PC-9 (cell line): ENCODE measurements at regions not wholly inside any gene's neighbourhood (a gene's known extent, or its start where the extent isn't known, plus 50 kb on each side); places are given as distances from the start of the nearest gene placed in this dataset.

ENCODE experiments used
- BruUV-seq: library from RNA; stranded (reverse); fragments of 400-500 nt; replicated peaks from 2 replicates; lab custom pipeline; 2021; lab: Mats Ljungman, UMichigan
- CTCF ChIA-PET: fragments of 300-600 bp; sonication (Branson Sonifier 250); formaldehyde crosslinking; loops from one replicate; lab custom pipeline; 2022; ENCODE audit warnings: antibody characterized with exemption; lab: Charles Lee
- POLR2A ChIA-PET: fragments of 300-600 bp; sonication (Branson Sonifier 250); formaldehyde crosslinking; loops from one replicate; lab custom pipeline; 2022; ENCODE audit warnings: antibody characterized with exemption; ENCODE audit not compliant: unreplicated experiment; lab: Charles Lee
- DNase-seq, 2 experiments: peaks; one replicate each; pipeline versions ENCODE4 v3.0.0 to v3.0.0-alpha.2; 2015 to 2022; ENCODE audit warnings: mixed read lengths in 1 of 2
- H2AFZ ChIP-seq: fragments of 200-600 bp; sonication (generic); 2 replicates; pipeline ENCODE4 v1.8.1; 2017; ENCODE audit warnings: antibody characterized with exemption
- H3F3A ChIP-seq: fragments of 200-600 bp; sonication (generic); 2 replicates; pipeline ENCODE4 v1.8.1; 2017; ENCODE audit warnings: antibody characterized with exemption, mild to moderate bottlenecking, low read depth; ENCODE audit not compliant: insufficient read depth
- H3K27ac ChIP-seq: fragments of 200-600 bp; sonication (generic); 2 replicates; pipeline ENCODE4 v1.6.1; 2016; ENCODE audit warnings: mixed run types
- H3K27me3 ChIP-seq: fragments of 200-600 bp; sonication (generic); 2 replicates; pipeline ENCODE4 v1.6.1; 2016; ENCODE audit warnings: low read depth, mixed run types; ENCODE audit not compliant: insufficient read depth
- H3K36me3 ChIP-seq: fragments of 200-600 bp; sonication (generic); 2 replicates; pipeline ENCODE4 v1.6.1; 2016; ENCODE audit warnings: low read depth, mixed run types
- H3K4me1 ChIP-seq: fragments of 200-600 bp; sonication (generic); replicated peaks from 2 replicates; pipeline ENCODE4 v1.6.1; 2016; ENCODE audit warnings: mixed run types; ENCODE audit not compliant: insufficient read depth
- H3K4me2 ChIP-seq: fragments of 200-600 bp; sonication (generic); 2 replicates; pipeline ENCODE4 v1.6.1; 2017; ENCODE audit warnings: mixed run types
- H3K4me3 ChIP-seq: fragments of 200-600 bp; sonication (generic); 2 replicates; pipeline ENCODE4 v1.6.1; 2016; ENCODE audit warnings: mixed run types
- H3K79me2 ChIP-seq: fragments of 200-600 bp; sonication (generic); 2 replicates; pipeline ENCODE4 v1.6.1; 2017; ENCODE audit warnings: low read depth, mixed run types
- H3K9me2 ChIP-seq: fragments of 200-600 bp; sonication (generic); 2 replicates; pipeline ENCODE4 v1.8.1; 2017; ENCODE audit warnings: mild to moderate bottlenecking; ENCODE audit not compliant: insufficient read depth
- H3K9me3 ChIP-seq: fragments of 200-600 bp; sonication (generic); 2 replicates; pipeline ENCODE4 v1.8.1; 2016; ENCODE audit warnings: low read depth; ENCODE audit not compliant: insufficient read depth
- H4K20me1 ChIP-seq: fragments of 200-600 bp; sonication (generic); 2 replicates; pipeline ENCODE4 v1.8.1; 2017; ENCODE audit not compliant: insufficient read depth
- CTCF ChIP-seq: fragments of 200-600 bp; sonication (generic); conservative IDR thresholded peaks from 2 replicates; pipeline ENCODE4 v1.6.1; 2017; ENCODE audit warnings: mixed run types, antibody characterized with exemption, mild to moderate bottlenecking, moderate library complexity
- EZH2 ChIP-seq: fragments of 200-600 bp; sonication (generic); IDR thresholded peaks from 2 replicates; pipeline ENCODE4 v1.8.0; 2017; ENCODE audit warnings: antibody characterized with exemption, low read depth
- intact Hi-C: fragments of 100-400 bp; cut with micrococcal nuclease; formaldehyde crosslinking; loops from one replicate; pipeline ENCODE4 v1.10.0; 2022; ENCODE audit not compliant: unreplicated experiment

DNA sequence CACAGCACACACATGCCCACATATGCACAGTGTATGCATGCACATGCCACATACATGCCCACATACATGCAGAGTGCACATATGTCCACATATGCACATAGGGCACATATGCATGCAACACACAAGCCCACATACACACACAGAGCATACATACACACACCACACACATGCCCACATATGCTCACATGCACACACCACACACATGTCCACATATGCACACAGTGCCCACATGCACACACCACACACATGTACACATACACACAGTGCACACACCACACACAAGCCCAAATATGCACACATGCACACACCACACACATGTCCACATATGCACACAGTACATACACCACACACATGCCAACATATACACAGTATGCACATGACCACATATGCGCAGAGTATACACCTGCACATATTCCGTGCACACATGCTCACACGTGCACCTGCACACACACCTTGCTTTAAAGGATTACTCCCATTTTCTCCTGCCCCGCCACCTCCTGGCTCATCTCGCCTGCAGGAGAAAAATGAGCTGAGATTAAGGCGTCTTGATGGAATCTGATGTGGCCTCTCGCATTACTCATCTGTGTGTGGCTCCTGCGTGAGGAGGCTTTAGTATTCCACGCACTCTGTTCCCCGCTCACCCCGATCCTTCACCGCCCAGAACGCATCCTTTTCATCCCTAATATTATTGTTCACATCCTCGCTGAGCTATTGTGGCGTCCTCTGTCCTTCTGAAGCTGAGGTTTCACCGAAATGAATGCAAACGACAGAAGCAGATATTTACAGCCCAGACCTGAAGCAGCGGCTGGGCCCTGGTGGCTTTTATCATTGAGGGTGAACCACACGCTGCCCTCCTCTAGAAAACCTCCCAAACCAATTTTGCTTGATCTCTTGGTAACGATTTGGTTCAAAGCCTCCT, 182.7 kb downstream of the OLFM1 start:
- no peak overlapping the region for H2AFZ ChIP-seq
- intact Hi-C loops, result no loop called here
- H3K27ac ChIP-seq, result no peak overlapping the region
- no TSS peak for BruUV-seq
- DNase-seq, result no peak
- CTCF ChIA-PET, result no interaction called here
- H3K4me3 ChIP-seq, result no peak overlapping the region
- POLR2A ChIA-PET, result no interaction called here
- no peaks in the 10 kb centered on the region; the same call in 1 of the 2 replicates for H4K20me1 ChIP-seq
- no peaks in the 10 kb centered on the region for H3K36me3 ChIP-seq
- no peaks in the 10 kb centered on the region for H3K9me2 ChIP-seq
- 0 out of 2 replicates have a peak, but pooled peaks cover 2% of the 10 kb centered on the region for H3K9me3 ChIP-seq
- TF ChIP-seq EZH2 (no peak), CTCF (no peak)
- H3K4me1 ChIP-seq, result no peaks in the 10 kb centered on the region
- no peak overlapping the region for H3K4me2 ChIP-seq
- peaks cover 6% of the 10 kb centered on the region; the same call in 1 of the 2 replicates for H3F3A ChIP-seq
- no peaks in the 10 kb centered on the region for H3K79me2 ChIP-seq
- H3K27me3 ChIP-seq, result peaks cover 99% of the 10 kb centered on the region

DNA sequence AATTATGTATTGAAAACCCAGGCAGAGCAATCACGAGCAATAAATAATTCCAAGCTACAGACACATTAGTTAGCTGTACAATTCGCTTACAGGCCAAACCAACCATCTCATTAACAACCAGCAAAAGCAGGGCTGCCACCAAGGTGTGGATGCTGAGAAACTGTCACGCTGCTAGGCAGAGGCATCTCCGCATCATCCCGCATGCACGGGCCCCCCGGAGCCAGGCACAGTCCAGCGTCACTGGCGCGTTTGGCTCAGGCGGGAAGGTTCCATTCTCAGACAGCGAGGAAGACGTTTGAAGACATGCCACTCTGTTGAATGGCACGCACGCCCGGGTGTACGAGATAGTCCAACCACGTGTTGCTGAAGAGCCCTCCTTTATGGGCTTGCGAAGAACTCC, 184.0 kb downstream of the OLFM1 start:
- intact Hi-C loops, result no loop called here
- H3K9me2 ChIP-seq, result no peaks in the 10 kb centered on the region
- H3K4me2 ChIP-seq, result no peak overlapping the region
- H3K9me3 ChIP-seq, result 0 out of 2 replicates have a peak, but pooled peaks cover 2% of the 10 kb centered on the region
- peaks cover 99% of the 10 kb centered on the region for H3K27me3 ChIP-seq
- no peak overlapping the region for H2AFZ ChIP-seq
- no peak overlapping the region for H3K4me3 ChIP-seq
- CTCF ChIA-PET, result no interaction called here
- POLR2A ChIA-PET, result no interaction called here
- no peak overlapping the region for H3K27ac ChIP-seq
- H3K79me2 ChIP-seq, result no peaks in the 10 kb centered on the region
- no peaks in the 10 kb centered on the region; the same call in 1 of the 2 replicates for H4K20me1 ChIP-seq
- peaks cover 6% of the 10 kb centered on the region; the same call in 1 of the 2 replicates for H3F3A ChIP-seq
- DNase-seq, result no peak
- TF ChIP-seq EZH2, result no peak
- TF ChIP-seq CTCF, result no peak
- BruUV-seq, result no TSS peak
- no peaks in the 10 kb centered on the region for H3K4me1 ChIP-seq
- H3K36me3 ChIP-seq, result no peaks in the 10 kb centered on the region

- Histone ChIP-seq H3F3A (peaks cover 6% of the 10 kb centered on the region; the same call in 1 of the 2 replicates), H4K20me1 (no peaks in the 10 kb centered on the region; the same call in 1 of the 2 replicates), H2AFZ (no peak overlapping the region), H3K9me3 (0 out of 2 replicates have a peak, but pooled peaks cover 2% of the 10 kb centered on the region), H3K27ac (no peak overlapping the region), H3K4me3 (no peak overlapping the region), H3K9me2 (no peaks in the 10 kb centered on the region), H3K79me2 (no peaks in the 10 kb centered on the region), H3K4me1 (no peaks in the 10 kb centered on the region), H3K4me2 (no peak overlapping the region), H3K36me3 (no peaks in the 10 kb centered on the region), H3K27me3 (peaks cover 99% of the 10 kb centered on the region)
- intact Hi-C loops, result no loop called here
- POLR2A ChIA-PET, result no interaction called here
- no TSS peak for BruUV-seq
- TF ChIP-seq CTCF (no peak), EZH2 (no peak)
- CTCF ChIA-PET, result no interaction called here
- no peak for DNase-seq
These were observed 185.1 kb downstream of the OLFM1 start for GRCh38 chr9:135272608-135273007.
